ENCODE measurements at regions not wholly inside any gene's neighbourhood (a gene's known extent, or its start where the extent isn't known, plus 50 kb on each side); places are given as distances from the start of the nearest gene placed in this dataset.

DNA sequence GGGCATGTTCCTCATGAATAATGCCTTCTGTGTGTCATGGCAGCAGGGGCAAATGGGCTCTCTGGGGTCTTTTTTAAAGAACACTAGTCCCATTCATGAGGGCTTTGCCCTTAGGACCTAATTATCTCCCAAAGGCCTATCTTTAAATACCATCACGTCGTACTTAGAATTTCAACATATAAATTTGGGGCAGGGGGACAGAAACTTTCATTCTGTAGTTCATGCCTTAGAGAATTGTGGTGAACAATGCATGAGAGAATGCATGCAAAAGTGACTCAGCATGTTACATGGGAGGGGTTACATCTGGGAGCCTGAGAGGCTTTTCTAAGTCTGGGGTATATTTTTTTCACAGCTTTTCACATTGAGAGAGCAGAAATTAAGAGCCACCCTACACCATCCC lies 208.5 kb upstream of the ROPN1 start:
- H3K27ac ChIP-seq = no peak overlapping the region
- TF ChIP-seq ZFX (IDR thresholded peaks at IDR 0.05) = no peak
- TF ChIP-seq, protein P1, sequence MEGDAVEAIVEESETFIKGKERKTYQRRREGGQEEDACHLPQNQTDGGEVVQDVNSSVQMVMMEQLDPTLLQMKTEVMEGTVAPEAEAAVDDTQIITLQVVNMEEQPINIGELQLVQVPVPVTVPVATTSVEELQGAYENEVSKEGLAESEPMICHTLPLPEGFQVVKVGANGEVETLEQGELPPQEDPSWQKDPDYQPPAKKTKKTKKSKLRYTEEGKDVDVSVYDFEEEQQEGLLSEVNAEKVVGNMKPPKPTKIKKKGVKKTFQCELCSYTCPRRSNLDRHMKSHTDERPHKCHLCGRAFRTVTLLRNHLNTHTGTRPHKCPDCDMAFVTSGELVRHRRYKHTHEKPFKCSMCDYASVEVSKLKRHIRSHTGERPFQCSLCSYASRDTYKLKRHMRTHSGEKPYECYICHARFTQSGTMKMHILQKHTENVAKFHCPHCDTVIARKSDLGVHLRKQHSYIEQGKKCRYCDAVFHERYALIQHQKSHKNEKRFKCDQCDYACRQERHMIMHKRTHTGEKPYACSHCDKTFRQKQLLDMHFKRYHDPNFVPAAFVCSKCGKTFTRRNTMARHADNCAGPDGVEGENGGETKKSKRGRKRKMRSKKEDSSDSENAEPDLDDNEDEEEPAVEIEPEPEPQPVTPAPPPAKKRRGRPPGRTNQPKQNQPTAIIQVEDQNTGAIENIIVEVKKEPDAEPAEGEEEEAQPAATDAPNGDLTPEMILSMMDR (conservative IDR thresholded peaks at IDR 0.05) = no peak

DNA sequence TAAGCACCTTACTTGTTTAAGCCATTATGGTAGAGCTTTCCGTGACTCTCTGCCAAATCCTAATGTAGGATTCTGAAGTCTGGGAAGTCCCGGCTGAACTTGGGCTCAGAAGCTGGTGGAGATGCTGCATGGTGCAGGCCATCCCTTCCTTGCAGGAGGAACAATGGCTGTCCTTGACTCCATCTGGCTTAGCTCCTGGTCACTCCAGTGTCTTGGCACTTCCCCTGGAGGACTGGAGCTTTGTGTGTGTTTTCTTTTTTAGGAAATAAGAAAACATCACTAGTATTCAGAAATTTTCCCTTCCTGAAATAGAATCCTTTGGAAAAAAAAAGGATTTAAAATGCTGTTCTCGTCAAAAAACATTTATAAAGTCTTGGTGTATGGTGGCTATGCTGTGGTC lies 209.3 kb upstream of the ROPN1 start:
- no peak overlapping the region for H3K27ac ChIP-seq
- TF ChIP-seq, protein P1 (conservative IDR thresholded peaks at IDR 0.05) = no peak
- no peak for TF ChIP-seq ZFX (IDR thresholded peaks at IDR 0.05)

DNA sequence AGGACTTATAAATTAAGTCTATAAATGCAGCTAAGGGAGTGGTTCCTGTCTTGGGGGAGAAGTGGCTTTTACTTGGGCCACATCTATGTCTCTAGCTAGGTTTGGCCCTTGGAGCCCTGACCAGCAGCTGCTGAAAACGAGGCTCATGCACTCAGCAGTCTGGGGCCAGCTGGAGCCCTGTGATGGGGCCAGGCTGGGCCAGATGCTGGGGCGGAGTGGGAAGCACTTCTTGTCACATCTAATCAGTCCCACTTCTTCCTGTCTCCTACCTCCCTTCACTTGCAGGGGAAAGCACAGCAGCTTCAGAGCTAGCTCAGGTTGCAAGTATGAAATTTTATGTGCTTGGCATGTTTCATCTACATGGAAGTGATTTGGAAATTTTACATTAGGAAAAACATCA lies 209.9 kb upstream of the ROPN1 start:
- H3K27ac ChIP-seq = no peak overlapping the region
- TF ChIP-seq, protein P1 (conservative IDR thresholded peaks at IDR 0.05) = no peak
- TF ChIP-seq ZFX (IDR thresholded peaks at IDR 0.05) = no peak

DNA sequence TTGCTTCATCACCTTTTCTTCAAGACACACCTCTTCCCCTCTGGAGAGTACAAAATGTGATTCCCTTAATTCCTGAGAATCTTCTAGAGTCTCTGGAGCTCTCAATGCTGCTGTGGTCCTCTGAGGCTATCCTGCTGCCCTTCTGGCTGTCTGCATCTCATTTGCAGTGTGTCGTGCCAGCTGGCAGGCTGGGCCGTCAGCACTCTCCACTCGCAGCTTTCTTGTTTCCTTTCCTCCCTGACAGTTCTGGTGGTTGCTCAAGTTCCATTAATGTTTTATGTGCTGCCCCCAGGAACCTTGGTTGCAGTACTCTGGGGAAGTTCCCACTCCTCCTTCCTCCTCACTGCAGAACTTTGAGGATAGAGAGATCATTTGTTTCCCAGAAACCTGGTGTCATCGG lies 210.8 kb upstream of the ROPN1 start:
- TF ChIP-seq, protein P1 (conservative IDR thresholded peaks at IDR 0.05) = no peak
- TF ChIP-seq ZFX (IDR thresholded peaks at IDR 0.05) = no peak

GRCh38 chr3:124203292-124203691 lies 211.4 kb upstream of the ROPN1 start:
- H3K27ac ChIP-seq = no peak overlapping the region
- TF ChIP-seq, protein P1 (conservative IDR thresholded peaks at IDR 0.05) = no peak
- no peak for TF ChIP-seq ZFX (IDR thresholded peaks at IDR 0.05)

More for the DNA sequence above, 210.8 kb upstream of the ROPN1 start:
- H3K27ac ChIP-seq = no peak overlapping the region

DNA sequence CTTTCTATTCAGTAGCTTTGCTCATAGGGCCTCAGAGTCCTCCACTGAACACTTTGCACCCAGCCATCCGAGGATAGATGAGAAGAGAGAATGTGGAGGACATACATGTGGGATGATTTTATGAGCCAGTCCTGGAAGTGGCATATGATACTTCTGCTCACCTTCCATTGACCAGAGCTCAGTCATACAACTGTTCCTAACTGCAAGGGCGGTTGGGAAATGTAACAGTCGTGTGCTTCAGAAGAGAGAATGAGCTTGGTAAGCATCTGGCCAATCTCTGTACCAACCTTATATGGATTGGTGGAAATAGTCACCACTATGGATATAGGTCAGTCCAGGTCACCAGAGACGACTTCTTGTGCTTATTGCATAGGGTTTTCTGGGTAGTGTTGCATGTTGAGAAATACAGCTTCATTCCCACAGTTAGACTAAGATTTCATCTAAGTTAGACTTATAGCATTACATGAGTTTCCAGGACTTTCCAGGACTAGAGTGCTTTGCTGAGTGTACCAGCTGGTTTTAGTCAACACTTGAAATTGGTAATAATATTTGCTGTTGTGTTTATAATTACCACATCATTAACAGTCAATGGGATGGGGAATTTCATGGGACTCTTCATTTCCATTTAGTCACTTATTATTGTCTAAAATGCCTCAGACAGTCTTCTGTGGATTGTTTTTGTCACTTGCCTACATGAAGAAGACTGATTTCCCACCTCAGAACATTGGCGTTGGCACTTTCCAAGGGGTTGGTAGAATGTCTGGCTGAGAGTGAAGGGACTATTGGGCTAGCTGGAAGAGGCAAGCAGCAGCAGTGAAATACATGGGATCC lies 214.5 kb upstream of the ROPN1 start:
- TF ChIP-seq ZFX (IDR thresholded peaks at IDR 0.05) = no peak
- TF ChIP-seq, protein P1 (conservative IDR thresholded peaks at IDR 0.05) = no peak
- no peak overlapping the region for H3K27ac ChIP-seq

- TF ChIP-seq ZFX (IDR thresholded peaks at IDR 0.05) = no peak
- TF ChIP-seq, protein P1 (conservative IDR thresholded peaks at IDR 0.05) = no peak
- H3K27ac ChIP-seq = no peak overlapping the region
These were observed 215.2 kb upstream of the ROPN1 start for GRCh38 chr3:124207077-124207476.
